HL-60 (cell line): ENCODE measurements at regions not wholly inside any gene's neighbourhood (a gene's known extent, or its start where the extent isn't known, plus 50 kb on each side); places are given as distances from the start of the nearest gene placed in this dataset.

ENCODE experiments used
- CTCF ChIP-seq: IDR thresholded peaks from one replicate; pipeline ENCODE4 v1.5.1; 2011; ENCODE audit warnings: low read length, control low read depth, inconsistent platforms; ENCODE audit not compliant: insufficient read depth
- GABPA ChIP-seq: IDR thresholded peaks from 2 replicates; pipeline ENCODE4 v1.6.1; 2012; ENCODE audit warnings: low read depth
- POLR2AphosphoS5 ChIP-seq: IDR thresholded peaks from 2 replicates; pipeline ENCODE4 v1.6.1; 2012; ENCODE audit warnings: low read depth
- REST ChIP-seq: IDR thresholded peaks from 2 replicates; pipeline ENCODE4 v1.6.1; 2012; ENCODE audit warnings: low read depth; ENCODE audit not compliant: insufficient replicate concordance
- SPI1 ChIP-seq: IDR thresholded peaks from 2 replicates; pipeline ENCODE4 v1.6.1; 2012; ENCODE audit warnings: low read depth, mild to moderate bottlenecking, borderline replicate concordance

- no peak for TF ChIP-seq CTCF
- no peak for TF ChIP-seq REST
- no peak for TF ChIP-seq POLR2AphosphoS5
- no peak for TF ChIP-seq GABPA
- no peak for TF ChIP-seq SPI1
Observed at GRCh38 chr13:66111628-66112027, 1118.5 kb downstream of the PCDH9 start.
